GOT3 (cell line): ENCODE measurements at regions not wholly inside any gene's neighbourhood (a gene's known extent, or its start where the extent isn't known, plus 50 kb on each side); places are given as distances from the start of the nearest gene placed in this dataset.
"Not testable (repeated sequence)": the region's sequence is repeated elsewhere in the genome, so short reads cannot be mapped to it uniquely, and the experiment has no call there.

ENCODE experiments used
- DNase-seq: peaks from one replicate; lab custom pipeline; 2025; ENCODE audit warnings: mixed read lengths; lab: John Stamatoyannopoulos, UW

- DNase-seq = no peak
Observed at GRCh38 chr7:131047651-131048304, 279.9 kb upstream of the MKLN1 start.

DNA sequence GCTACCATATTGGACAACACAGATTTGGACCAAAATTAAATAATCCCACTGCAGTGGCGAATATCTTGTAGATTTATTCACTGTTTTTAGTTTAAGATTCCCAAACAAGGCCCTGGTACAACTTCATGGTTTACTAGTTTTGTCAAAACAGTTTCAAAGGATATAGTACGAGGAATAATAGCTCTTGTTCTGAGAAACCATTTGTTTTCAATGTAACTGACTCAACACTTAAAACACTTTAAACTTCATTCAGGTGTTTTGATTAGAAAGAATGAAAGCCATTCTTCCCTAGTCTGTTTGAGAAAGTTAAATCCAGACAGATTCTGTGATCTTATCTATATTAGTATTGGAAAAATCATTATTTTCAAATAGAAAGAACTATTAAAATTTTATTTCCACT, 276.4 kb upstream of the MKLN1 start:
- DNase-seq = no peak

DNA sequence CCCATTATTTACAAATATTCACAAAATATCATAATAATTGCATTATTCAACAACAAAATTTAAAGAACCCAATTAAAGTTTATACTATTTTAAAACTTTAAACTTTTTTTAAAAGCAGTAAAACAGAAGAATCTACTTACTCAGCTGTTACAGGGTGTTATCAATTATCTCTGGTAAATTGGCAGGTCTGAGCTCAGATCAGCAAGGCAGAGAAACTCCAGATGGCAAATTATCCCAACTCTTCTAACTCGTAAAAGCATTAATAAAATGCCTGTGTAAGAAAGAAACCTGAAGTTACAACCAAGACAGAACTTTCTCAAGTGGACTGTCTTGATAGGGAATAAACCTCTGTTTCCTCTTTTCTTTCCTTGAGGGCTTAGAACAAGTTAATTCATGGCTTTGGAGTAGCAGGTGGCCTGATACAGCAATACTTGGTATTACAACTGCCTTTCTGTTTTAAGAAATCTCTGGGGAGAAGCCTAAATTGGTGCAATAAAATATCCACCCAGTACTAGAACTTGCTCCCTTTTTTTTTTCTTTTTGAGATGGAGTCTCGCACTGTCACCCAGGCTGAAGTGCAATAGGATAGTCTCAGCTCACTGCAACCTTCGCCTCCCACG, 275.3 kb upstream of the MKLN1 start:
- no peak for DNase-seq

DNA sequence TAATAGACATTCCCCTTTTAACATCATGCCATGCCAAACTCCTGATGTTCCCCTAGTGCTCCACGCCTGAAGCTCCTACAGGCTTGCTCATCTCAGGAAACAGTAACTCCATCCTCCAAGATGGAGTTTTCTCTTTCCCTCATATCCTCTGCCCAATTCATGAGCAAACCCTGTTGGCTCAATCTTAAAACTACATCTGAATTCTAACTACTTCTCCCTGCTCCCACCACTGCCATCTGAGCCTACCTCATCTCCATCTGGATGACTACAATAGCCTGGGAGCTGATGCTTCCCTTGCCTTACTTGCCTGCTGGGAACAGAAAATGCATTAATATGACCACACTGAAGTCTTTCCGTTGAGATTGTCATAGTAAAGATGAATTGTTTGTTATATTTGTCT, 271.7 kb upstream of the MKLN1 start:
- no peak for DNase-seq

DNA sequence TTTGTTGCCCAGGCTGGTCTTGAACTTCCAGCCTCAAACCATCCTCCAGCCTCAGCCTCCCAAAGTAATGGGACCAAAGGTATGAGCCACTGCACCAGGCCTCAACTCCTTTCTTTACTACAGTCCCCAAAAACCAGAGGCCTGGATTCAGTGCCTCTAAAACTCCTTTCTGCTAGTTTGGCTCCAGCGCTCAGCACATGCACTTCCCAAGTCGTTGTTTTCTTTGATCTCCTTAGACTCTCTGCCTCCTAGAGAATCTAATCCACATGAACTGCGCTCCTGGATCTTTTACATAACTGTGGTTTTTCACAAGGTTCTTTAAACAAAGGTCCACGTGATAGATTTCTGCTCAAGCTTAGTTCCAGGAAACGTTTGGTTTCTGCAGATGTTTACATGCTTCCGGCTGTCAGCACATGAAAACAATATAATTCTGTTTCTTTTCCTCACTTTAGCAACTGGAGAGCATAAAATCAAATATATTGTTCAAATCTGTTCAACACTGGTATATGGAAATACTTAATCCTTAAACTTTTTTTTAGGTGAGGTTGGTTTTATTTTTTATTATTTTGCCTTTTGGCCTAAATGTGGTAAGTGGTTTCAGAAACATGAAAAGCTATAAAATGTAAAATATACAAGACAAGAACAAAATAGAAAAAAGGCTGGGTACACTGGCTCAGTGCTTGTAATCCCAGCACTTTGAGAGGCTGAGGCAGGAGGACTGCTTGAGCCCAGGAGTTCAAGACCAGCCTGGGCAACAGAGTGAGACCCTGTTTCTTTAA, 270.5 kb upstream of the MKLN1 start:
- DNase-seq = no peak

GRCh38 chr7:131057794-131058070, 269.9 kb upstream of the MKLN1 start:
- DNase-seq = no peak

GRCh38 chr7:131058561-131059288, 269.0 kb upstream of the MKLN1 start:
- not testable (repeated sequence) for DNase-seq

GRCh38 chr7:131059401-131059800, 268.3 kb upstream of the MKLN1 start:
- not testable (repeated sequence) for DNase-seq

DNA sequence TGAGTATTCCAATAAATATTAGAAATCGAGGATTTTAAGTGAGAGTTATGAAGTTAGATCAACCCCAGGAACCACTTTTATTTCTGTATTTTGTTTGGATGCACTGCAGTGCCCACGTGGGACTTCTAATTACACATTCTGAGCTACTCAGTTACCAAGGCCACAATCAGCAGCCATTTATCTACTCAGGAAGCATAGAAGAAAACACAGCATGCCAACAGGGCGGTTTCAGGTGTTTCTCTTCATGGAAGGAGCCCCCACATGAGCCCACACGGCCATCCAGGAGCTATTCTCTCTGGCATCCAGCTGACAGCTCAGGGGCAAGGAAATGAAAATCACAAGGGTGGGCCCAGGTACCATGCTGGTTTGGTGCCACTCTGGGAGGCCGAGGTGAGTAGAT, 266.5 kb upstream of the MKLN1 start:
- no peak for DNase-seq

GRCh38 chr7:131061818-131062217, 265.9 kb upstream of the MKLN1 start:
- no peak for DNase-seq

GRCh38 chr7:131066635-131067034, 261.0 kb upstream of the MKLN1 start:
- DNase-seq = no peak

DNA sequence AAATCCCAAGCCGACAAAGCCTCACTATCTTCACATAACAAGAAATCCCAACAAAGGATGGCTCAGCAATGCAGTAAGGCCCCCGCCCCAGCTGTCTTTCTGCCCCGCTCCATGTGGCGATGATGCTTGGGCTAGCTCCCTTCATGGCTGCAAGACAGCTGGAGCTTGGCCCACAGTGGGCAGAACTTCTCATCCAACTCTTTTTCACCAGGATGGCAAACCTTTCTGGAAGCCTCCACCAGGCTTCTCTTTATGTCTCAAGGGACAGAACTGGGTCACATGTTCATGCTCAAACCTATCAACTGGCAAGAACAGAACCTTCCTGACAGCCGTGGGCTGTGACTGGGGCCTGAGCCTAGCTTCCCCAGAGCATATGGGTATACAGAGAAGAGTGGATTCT, 260.5 kb upstream of the MKLN1 start:
- no peak for DNase-seq

DNA sequence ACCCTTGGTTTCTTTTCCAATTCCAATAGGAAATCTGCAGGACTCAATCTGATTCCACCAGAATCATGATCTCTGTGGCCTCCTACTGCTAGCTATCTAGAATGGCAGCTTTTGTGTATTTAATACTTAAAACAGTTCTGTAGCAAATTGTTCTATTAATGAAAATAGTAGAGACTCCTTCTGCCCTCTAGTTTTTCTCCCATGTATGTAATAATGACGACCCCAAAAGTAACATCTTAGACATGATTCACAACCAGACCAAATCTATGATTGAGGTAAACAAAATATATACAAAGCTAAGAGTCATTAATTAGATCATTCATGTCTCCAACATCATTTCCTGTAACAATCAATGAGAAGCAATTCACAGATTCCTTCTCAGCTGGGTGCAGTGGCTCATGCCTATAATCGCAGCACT, 259.1 kb upstream of the MKLN1 start:
- DNase-seq = no peak

DNA sequence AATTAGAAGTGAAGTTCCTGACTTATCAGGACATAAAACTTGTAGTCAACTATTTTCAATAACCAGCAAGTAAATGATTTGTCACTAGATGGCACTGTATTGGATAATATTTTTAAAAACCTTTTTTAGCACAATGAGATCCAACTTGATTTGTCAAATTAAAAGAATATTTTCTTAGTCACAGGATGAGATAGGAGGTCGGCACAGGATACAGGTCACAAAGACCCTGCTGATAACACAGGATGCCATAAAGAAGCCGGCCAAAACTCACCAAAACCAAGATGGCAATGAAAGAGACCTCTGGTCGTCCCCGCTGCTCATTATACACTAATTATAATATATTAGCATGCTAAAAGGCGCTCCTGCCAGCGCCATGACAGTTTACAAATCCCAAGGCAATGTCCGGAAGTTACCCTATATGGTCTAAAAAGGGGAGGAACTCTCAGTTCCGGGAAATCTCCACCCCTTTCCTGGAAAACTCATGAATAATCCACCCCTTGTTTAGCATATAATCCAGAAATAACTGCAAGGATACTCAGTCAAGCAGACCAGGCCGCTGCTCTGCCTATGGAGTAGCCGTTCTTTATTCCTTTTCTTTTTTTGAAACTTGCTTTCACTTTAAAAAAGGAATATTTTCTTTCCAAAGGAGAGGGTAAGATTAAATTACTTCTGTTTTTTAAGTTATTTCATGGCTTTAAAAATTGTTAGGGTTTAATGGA, 255.7 kb upstream of the MKLN1 start:
- peak; percentile 17 for DNase-seq

GRCh38 chr7:131072505-131073091, 255.1 kb upstream of the MKLN1 start:
- no peak for DNase-seq

GRCh38 chr7:131074043-131074442, 253.6 kb upstream of the MKLN1 start:
- DNase-seq = no peak

DNA sequence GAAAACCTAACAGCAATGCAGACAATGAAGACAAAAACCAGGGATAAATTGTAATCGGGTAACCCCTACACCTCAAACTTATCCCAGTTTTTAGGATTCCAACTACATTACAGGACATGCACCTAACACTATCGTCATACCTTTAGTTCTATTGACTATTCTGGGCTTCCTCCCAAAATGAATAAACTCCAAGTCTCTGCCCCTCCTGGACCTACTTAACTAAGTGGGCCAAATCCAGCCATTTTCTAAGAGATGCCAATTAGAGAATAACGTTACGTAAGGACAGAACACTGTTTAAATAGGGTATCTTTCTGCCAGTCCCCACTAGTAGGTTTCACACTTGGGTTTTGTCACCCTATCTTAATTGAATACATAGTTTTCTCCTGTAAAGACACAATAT, 253.1 kb upstream of the MKLN1 start:
- no peak for DNase-seq

DNA sequence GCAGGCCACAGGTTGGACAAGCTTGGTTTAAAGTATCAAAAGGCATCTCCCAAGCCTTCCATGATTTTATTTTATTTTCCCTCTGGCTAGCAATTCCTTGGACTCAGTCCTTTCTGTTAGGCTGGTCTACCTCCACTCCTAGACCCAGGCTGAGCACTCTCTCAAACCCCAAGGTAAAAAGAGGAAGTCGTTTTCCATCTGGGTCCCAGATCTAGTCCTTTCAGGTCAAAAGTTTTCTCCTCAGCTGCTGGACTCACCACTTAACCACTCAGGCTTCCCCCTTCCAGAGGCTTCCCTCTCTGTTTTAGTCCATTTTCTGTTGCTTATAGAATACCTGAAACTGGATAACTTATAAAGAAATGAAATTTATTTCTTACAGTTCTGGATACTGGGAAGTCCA, 252.3 kb upstream of the MKLN1 start:
- DNase-seq = no peak

DNA sequence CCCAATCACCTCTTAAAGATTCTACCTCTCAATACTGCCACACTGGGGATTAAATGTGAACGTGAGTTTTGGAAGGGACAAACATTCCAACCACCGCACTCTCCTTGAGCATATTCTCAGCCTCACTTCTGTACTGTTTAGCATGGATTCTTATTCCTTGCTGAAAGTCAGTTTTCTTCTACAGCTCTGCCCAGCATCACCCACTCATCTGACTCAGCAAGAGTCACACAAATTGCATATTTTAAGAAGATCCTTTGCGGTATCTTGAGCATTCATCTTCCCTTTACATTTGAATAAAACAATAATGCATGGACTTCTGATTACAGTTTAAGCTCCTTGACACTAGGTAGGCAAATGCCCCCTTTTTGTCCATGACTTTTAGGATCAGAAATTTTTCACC, 251.6 kb upstream of the MKLN1 start:
- no peak for DNase-seq

- DNase-seq = no peak
Observed at GRCh38 chr7:131076711-131077181, 250.9 kb upstream of the MKLN1 start.

DNA sequence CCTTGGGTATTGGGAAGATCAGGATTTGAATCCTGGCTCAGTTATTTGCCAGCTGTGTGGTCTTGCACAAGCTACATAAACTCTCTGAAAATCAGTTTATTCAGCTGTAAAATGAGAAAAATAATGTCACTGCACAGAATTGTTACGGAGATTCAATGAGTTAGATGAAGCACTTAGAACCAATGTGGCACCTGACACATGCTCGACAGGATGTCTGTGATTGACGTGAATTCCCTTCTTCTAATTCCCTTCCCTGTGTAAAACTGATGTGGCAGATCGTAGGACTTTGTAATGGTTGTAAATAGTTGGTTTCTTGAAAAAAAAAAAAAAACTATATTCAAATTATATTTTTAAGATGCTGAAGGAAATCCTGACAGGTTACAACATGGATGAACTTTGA, 249.9 kb upstream of the MKLN1 start:
- DNase-seq = no peak

DNA sequence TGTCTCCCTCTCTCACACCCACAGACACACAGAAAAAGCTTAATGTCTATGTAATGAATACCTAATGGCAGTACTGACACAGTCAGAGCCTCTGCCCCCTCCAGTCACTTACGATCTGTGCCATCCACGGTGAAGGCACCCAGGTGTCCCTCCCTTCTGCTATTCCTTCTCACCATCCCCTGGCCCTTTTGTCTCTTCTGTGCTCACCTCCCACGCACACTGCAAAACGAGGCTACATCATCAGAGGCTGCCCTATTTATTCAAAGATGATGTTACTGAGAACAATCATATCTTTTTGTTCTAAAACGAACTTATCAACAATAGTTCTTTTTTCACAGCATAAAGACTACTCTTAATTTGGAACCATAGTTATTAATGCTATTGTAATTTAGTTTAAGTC, 246.9 kb upstream of the MKLN1 start:
- DNase-seq = no peak
